H1 (cell line): ENCODE measurements at regions not wholly inside any gene's neighbourhood (a gene's known extent, or its start where the extent isn't known, plus 50 kb on each side); places are given as distances from the start of the nearest gene placed in this dataset.

Experiments
- CTCF ChIA-PET: fragments of 300-600 bp; sonication (Branson Sonifier 250); formaldehyde crosslinking; loops from one replicate; lab custom pipeline; 2021; ENCODE audit not compliant: partially characterized antibody; lab: Charles Lee
- POLR2A ChIA-PET: fragments of 300-600 bp; sonication (Branson Sonifier 250); formaldehyde crosslinking; loops from one replicate; lab custom pipeline; 2021; ENCODE audit warnings: inconsistent platforms; ENCODE audit not compliant: partially characterized antibody; lab: Charles Lee
- DNase-seq, 2 experiments: peaks; one replicate each; pipeline versions ENCODE4 v3.0.0 to v3.0.0-alpha.2; 2010 to 2022; ENCODE audit warnings: low spot score in 2 of 2, low read depth in 1 of 2, mixed read lengths in 1 of 2
- FAIRE-seq: peaks from 2 replicates; lab custom pipeline; 2011; peaks lifted over from hg19 to GRCh38; lab: Jason Lieb, UNC
- H2AFZ ChIP-seq: 2 replicates; pipeline ENCODE4 v1.8.1; 2012; ENCODE audit warnings: low read length, inconsistent platforms
- H2AK5ac ChIP-seq: 2 replicates; pipeline ENCODE4 v1.6.1; 2013; ENCODE audit warnings: low read depth, low read length
- H2BK120ac ChIP-seq: replicated peaks from 2 replicates; pipeline ENCODE3; 2013; ENCODE audit warnings: low read depth, low read length, inconsistent platforms
- H2BK12ac ChIP-seq: 2 replicates; pipeline ENCODE4 v1.6.1; 2013; ENCODE audit warnings: low read depth, low read length
- H2BK15ac ChIP-seq: 2 replicates; pipeline ENCODE4 v1.6.1; 2013; ENCODE audit warnings: low read length
- H2BK20ac ChIP-seq: 2 replicates; pipeline ENCODE4 v1.6.1; 2013; ENCODE audit warnings: low read length
- H2BK5ac ChIP-seq: 2 replicates; pipeline ENCODE4 v1.6.1; 2013; ENCODE audit warnings: low read depth, low read length
- H3K14ac ChIP-seq: 2 replicates; pipeline ENCODE4 v1.6.1; 2013; ENCODE audit warnings: inconsistent platforms; ENCODE audit not compliant: insufficient read length
- H3K18ac ChIP-seq: 2 replicates; pipeline ENCODE4 v1.6.1; 2013; ENCODE audit warnings: low read length; ENCODE audit errors: extremely low read depth
- H3K23ac ChIP-seq: 2 replicates; pipeline ENCODE4 v1.6.1; 2013; ENCODE audit warnings: inconsistent platforms; ENCODE audit not compliant: insufficient read length
- H3K23me2 ChIP-seq: 2 replicates; pipeline ENCODE4 v1.6.1; 2013; ENCODE audit warnings: low read depth, low read length
- H3K27ac ChIP-seq: 2 replicates; pipeline ENCODE4 v1.6.1; 2011; ENCODE audit warnings: low read depth, low read length, inconsistent platforms
- H3K27me3 ChIP-seq, 4 experiments: replicated peaks in 1 of 4; 1 replicate in 1 of 4; 2 replicates in 3 of 4; pipeline versions ENCODE4 v1.6.1 to v1.8.1; 2011 to 2013; ENCODE audit warnings: low read length in 3 of 4, mild to moderate bottlenecking in 3 of 4, inconsistent platforms in 2 of 4, mixed read lengths in 2 of 4, moderate library complexity in 1 of 4; ENCODE audit not compliant: control insufficient read depth in 3 of 4, insufficient read depth in 3 of 4; ENCODE audit errors: extremely low read depth in 1 of 4
- H3K36me3 ChIP-seq, 4 experiments: 2 replicates each; pipeline versions ENCODE4 v1.6.1 to v1.8.1; 2011 to 2013; ENCODE audit warnings: mild to moderate bottlenecking in 4 of 4, low read length in 3 of 4, moderate library complexity in 2 of 4, control low read depth in 1 of 4, inconsistent platforms in 1 of 4; ENCODE audit not compliant: insufficient read depth in 4 of 4, control insufficient read depth in 2 of 4
- H3K4ac ChIP-seq: replicated peaks from 2 replicates; pipeline ENCODE3; 2013; ENCODE audit warnings: low read length, low read depth, mixed read lengths, inconsistent platforms; ENCODE audit not compliant: insufficient read length
- H3K4me1 ChIP-seq, 4 experiments: replicated peaks in 1 of 4; 1 replicate in 1 of 4; 2 replicates in 3 of 4; pipeline versions ENCODE4 v1.6.1 to v1.8.1; 2011 to 2013; ENCODE audit warnings: low read length in 3 of 4, inconsistent platforms in 2 of 4, mixed read lengths in 1 of 4; ENCODE audit not compliant: insufficient read depth in 4 of 4, control insufficient read depth in 3 of 4
- H3K4me2 ChIP-seq, 2 experiments: 2 replicates each; pipeline versions ENCODE4 v1.6.1 to v1.8.1; 2011 to 2013; ENCODE audit warnings: low read depth in 2 of 2, low read length in 2 of 2, control low read depth in 1 of 2, inconsistent platforms in 1 of 2, mild to moderate bottlenecking in 1 of 2; ENCODE audit not compliant: insufficient read depth in 1 of 2
- H3K4me3 ChIP-seq, 4 experiments: fragments of 200-600, 300-600 bp in 1 of 4; sonication (generic), shearing (Covaris generic), sonication (Bioruptor Twin) in 1 of 4; 2 replicates each; pipeline versions ENCODE4 v1.5.1 to v1.8.1; 2011 to 2016; ENCODE audit warnings: low read length in 4 of 4, low read depth in 3 of 4, control low read depth in 2 of 4, inconsistent platforms in 2 of 4, mild to moderate bottlenecking in 2 of 4, mixed read lengths in 1 of 4, moderate library complexity in 1 of 4; ENCODE audit not compliant: insufficient read depth in 2 of 4; ENCODE audit errors: extremely low read depth in 1 of 4
- H3K56ac ChIP-seq: replicated peaks from 2 replicates; pipeline ENCODE3; 2013; ENCODE audit warnings: low read depth, mild to moderate bottlenecking, mixed read lengths, low read length, inconsistent platforms; ENCODE audit not compliant: insufficient read length
- H3K79me1 ChIP-seq: 2 replicates; pipeline ENCODE4 v1.6.1; 2013; ENCODE audit warnings: low read depth, low read length, control low read depth
- H3K79me2 ChIP-seq, 2 experiments: 2 replicates each; pipeline versions ENCODE4 v1.6.1 to v1.8.1; 2012 to 2013; ENCODE audit warnings: low read length in 2 of 2, mild to moderate bottlenecking in 2 of 2, inconsistent platforms in 1 of 2; ENCODE audit not compliant: insufficient read depth in 2 of 2, control insufficient read depth in 1 of 2
- H3K9ac ChIP-seq, 4 experiments: replicated peaks in 1 of 4; 1 replicate in 1 of 4; 2 replicates in 3 of 4; pipeline versions ENCODE4 v1.6.1 to v1.8.1; 2011 to 2013; ENCODE audit warnings: low read depth in 3 of 4, low read length in 3 of 4, control low read depth in 2 of 4, mild to moderate bottlenecking in 2 of 4, moderate library complexity in 2 of 4, inconsistent platforms in 1 of 4; ENCODE audit errors: extremely low read depth in 1 of 4
- H3K9me3 ChIP-seq, 2 experiments: 2 replicates each; pipeline versions ENCODE4 v1.6.1 to v1.8.1; 2012 to 2013; ENCODE audit warnings: mild to moderate bottlenecking in 2 of 2, moderate library complexity in 2 of 2, control low read depth in 1 of 2, inconsistent platforms in 1 of 2, low read depth in 1 of 2, low read length in 1 of 2, mixed read lengths in 1 of 2; ENCODE audit not compliant: insufficient read depth in 2 of 2
- H4K20me1 ChIP-seq, 2 experiments: replicated peaks in 1 of 2; 2 replicates each; pipeline versions ENCODE3 to v1.8.1; 2011 to 2013; ENCODE audit warnings: inconsistent platforms in 2 of 2, low read length in 2 of 2, mild to moderate bottlenecking in 1 of 2; ENCODE audit not compliant: insufficient read depth in 2 of 2, control insufficient read depth in 1 of 2
- H4K5ac ChIP-seq: 2 replicates; pipeline ENCODE4 v1.6.1; 2013; ENCODE audit warnings: low read length, low read depth, mixed read lengths, inconsistent platforms; ENCODE audit not compliant: insufficient read length
- H4K8ac ChIP-seq: 2 replicates; pipeline ENCODE4 v1.8.0; 2013; ENCODE audit warnings: mild to moderate bottlenecking, moderate library complexity, low read length, inconsistent platforms; ENCODE audit not compliant: insufficient read depth; ENCODE audit errors: extremely low read depth
- H4K91ac ChIP-seq: replicated peaks from 2 replicates; pipeline ENCODE3; 2013; ENCODE audit warnings: low read length, mixed read lengths, inconsistent platforms; ENCODE audit not compliant: insufficient read length
- CHD2 ChIP-seq: IDR thresholded peaks from 2 replicates; pipeline ENCODE4 v1.6.1; 2012; ENCODE audit warnings: low read length, improper control_type of control experiment
- CREB1 ChIP-seq: IDR thresholded peaks from 2 replicates; pipeline ENCODE4 v1.6.1; 2012; ENCODE audit warnings: inconsistent platforms
- E2F6 ChIP-seq: IDR thresholded peaks from 2 replicates; pipeline ENCODE4 v1.6.1; 2012; ENCODE audit warnings: inconsistent platforms
- EZH2 ChIP-seq: fragments of 200-600 bp; sonication (generic); IDR thresholded peaks from 2 replicates; pipeline ENCODE4 v1.7.1; 2012; ENCODE audit warnings: low read depth, mild to moderate bottlenecking, moderate library complexity, low read length, inconsistent platforms; ENCODE audit not compliant: severe bottlenecking
- JUN ChIP-seq: IDR thresholded peaks from 2 replicates; pipeline ENCODE4 v1.6.1; 2011; ENCODE audit warnings: low read depth, mild to moderate bottlenecking, improper control_type of control experiment, low read length
- POLR2A ChIP-seq, 2 experiments: IDR thresholded peaks; 1 replicate in 1 of 2; 2 replicates in 1 of 2; pipeline ENCODE4 v1.6.1; 2011; ENCODE audit warnings: low read depth in 2 of 2, low read length in 2 of 2, mild to moderate bottlenecking in 2 of 2; ENCODE audit errors: control extremely low read depth in 1 of 2
- SP1 ChIP-seq: IDR thresholded peaks from 2 replicates; pipeline ENCODE4 v1.6.1; 2011; ENCODE audit warnings: low read depth, low read length
- YY1 ChIP-seq: IDR thresholded peaks from 2 replicates; pipeline ENCODE4 v1.6.1; 2011; ENCODE audit warnings: low read depth, mild to moderate bottlenecking, low read length
- WGBS, 2 experiments: shearing (Covaris generic) in 1 of 2; methylation state at CpG; one replicate each; pipeline versions ENCODE4 v1.1.6 to v1.1.7; 2013 to 2015; ENCODE audit warnings: low lambda C conversion rate in 2 of 2, mixed read lengths in 2 of 2, inconsistent platforms in 1 of 2, low coverage in 1 of 2, missing lambda C conversion rate in 1 of 2; ENCODE audit not compliant: insufficient replicate concordance in 2 of 2, insufficient coverage in 1 of 2, insufficient read length in 1 of 2; ENCODE audit errors: extremely low coverage in 1 of 2, missing lambda C conversion rate in 1 of 2; 5-methylcytosine and 5-hydroxymethylcytosine counted together

GRCh38 chr12:24507827-24508226 is 441.1 kb downstream of the BCAT1 start:
- Histone ChIP-seq H4K20me1 (no peaks in the 10 kb centered on the region), H3K9me3 (no peaks in the 10 kb centered on the region), H4K8ac (no peak overlapping the region), H4K5ac (no peak overlapping the region), H2BK20ac (no peak overlapping the region), H3K27ac (no peak overlapping the region), H3K23me2 (no peaks in the 10 kb centered on the region; the same call in 1 of the 2 replicates), H3K79me1 (peaks cover 3% of the 10 kb centered on the region; the same call in 1 of the 2 replicates), H2AK5ac (no peak overlapping the region)
- WGBS, 2 experiments: 91% methylated on average over 2 of the region's 2 CpGs; no CpG with 5 or more reads in 1 of the 2 experiments
- DNase-seq: no peak
- no peak for TF ChIP-seq SP1
- TF ChIP-seq CREB1: no peak
- TF ChIP-seq E2F6: no peak
- TF ChIP-seq YY1: no peak
- TF ChIP-seq CHD2: no peak
- TF ChIP-seq JUN: no peak
- no peak for TF ChIP-seq EZH2
- no peak for TF ChIP-seq POLR2A (IDR thresholded peaks at IDR 0.05; ENCODE audit: control extremely low read depth in 1 of 2, low read depth in 2 of 2, low read length in 2 of 2)
- TF ChIP-seq, all 59 proteins: peak for 0
- ChIA-PET CTCF (interaction anchor here (0.6 to 1.4 kb wide), 3 partner anchors 27 to 272 kb away, joined by 3 to 4 read pairs (median 3); no protein-coding TSS in a partner anchor), POLR2A (no interaction called here)
- Histone ChIP-seq H3K4me2 (no peak overlapping the region), H3K14ac (no peak overlapping the region), H2BK12ac (no peak overlapping the region), H4K91ac (no peak overlapping the region), H2BK15ac (no peak overlapping the region), H3K4me3 (no peak overlapping the region), H2BK120ac (no peak overlapping the region), H3K9ac (no peak overlapping the region), H3K27me3 (no peaks in the 10 kb centered on the region), H3K4ac (no peak overlapping the region), H2AFZ (no peak overlapping the region), H3K79me2 (no peaks in the 10 kb centered on the region), H3K56ac (no peak overlapping the region), H2BK5ac (no peak overlapping the region), H3K4me1 (no peaks in the 10 kb centered on the region), H3K18ac (no peak overlapping the region), H3K23ac (no peak overlapping the region), H3K36me3 (no peaks in the 10 kb centered on the region)
- FAIRE-seq: no peak
